NCI-H2107 (cell line): ENCODE measurements at regions not wholly inside any gene's neighbourhood (a gene's known extent, or its start where the extent isn't known, plus 50 kb on each side); places are given as distances from the start of the nearest gene placed in this dataset.
"Not testable (repeated sequence)": the region's sequence is repeated elsewhere in the genome, so short reads cannot be mapped to it uniquely, and the experiment has no call there.

Experiments
- DNase-seq: peaks from one replicate; lab custom pipeline; 2025; lab: John Stamatoyannopoulos, UW

DNA sequence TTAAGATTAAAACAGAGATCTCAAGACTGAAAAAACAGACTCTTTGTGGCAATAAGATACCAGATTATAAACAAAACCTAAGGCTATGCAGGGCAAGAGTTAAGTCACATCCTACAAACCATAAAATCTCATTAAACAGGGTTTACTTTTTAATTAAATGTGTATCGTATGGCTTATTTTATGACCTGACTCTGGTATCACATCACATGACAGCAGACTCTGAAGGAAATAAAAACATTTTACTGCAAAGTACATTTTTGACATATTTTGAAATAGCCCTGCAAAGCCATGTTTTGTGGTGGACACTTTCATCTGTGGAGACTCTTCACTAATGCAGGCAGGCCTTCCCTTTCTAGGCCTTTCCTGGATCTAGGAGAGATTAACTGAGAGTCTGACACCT, 327.6 kb upstream of the CLEC14A start:
- no peak for DNase-seq

DNA sequence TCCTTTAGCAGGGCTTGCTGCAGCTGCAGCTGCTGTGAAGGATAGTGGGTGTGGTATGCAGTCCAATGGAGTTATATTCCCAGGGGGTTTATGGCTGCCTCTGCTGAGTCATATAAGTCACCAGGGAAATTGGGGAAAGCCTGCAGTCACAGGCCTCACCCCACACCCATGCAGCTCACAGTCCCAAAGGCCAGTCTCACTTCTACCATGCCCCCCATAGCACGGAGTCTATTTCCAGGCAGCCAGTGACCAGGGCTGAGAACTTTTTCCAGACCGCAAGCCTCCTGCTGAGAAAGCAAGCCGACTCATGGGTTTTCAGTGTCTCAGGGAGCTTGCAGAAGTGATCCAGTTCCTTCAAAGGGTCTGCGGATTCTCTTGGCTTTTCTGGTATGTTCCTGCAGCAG, 322.4 kb upstream of the CLEC14A start:
- DNase-seq, result no peak

- no peak for DNase-seq
These were observed 311.8 kb upstream of the CLEC14A start for GRCh38 chr14:38567703-38568102.

GRCh38 chr14:38561657-38562056, 305.8 kb upstream of the CLEC14A start:
- DNase-seq, result no peak

GRCh38 chr14:38559711-38560110, 303.8 kb upstream of the CLEC14A start:
- no peak for DNase-seq

GRCh38 chr14:38557391-38557790, 301.5 kb upstream of the CLEC14A start:
- not testable (repeated sequence) for DNase-seq

DNA sequence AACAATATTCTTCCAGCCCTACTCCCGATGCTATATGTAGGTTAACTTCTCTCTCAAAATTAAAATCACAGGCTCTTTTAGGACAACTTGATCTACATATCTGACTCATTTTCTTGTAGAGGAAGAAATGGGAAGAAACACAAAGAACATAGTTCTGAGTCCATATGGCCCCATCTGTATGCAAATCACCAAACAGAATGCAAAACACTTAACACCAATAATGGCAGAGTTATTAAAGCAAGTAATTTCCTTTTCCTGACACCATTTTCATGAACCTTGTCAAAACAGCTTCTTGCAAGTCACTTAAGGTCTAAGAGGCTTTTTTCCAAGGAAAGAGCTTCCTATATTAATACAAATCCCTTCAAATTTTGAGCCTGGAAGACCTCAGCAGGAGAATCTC, 300.4 kb upstream of the CLEC14A start:
- DNase-seq, result no peak

DNA sequence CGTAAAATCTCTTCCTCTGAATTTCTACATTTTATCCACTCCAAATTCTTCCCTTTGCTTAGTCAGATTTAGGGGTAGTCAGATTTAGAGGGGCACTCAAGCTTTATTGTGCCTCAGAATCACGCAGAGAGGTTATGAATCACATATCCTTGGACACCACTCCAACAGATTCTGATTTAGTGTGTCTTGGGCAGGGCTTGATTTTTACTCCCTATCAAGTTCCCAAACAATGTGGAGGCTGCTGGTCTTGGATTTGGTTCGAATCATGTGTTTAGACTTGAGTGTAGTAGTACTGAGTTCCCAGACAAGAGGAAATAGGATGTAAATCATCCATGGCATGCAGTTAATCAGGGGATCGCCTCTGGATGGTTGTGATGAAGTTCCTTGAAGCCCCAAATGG, 298.1 kb upstream of the CLEC14A start:
- no peak for DNase-seq

DNA sequence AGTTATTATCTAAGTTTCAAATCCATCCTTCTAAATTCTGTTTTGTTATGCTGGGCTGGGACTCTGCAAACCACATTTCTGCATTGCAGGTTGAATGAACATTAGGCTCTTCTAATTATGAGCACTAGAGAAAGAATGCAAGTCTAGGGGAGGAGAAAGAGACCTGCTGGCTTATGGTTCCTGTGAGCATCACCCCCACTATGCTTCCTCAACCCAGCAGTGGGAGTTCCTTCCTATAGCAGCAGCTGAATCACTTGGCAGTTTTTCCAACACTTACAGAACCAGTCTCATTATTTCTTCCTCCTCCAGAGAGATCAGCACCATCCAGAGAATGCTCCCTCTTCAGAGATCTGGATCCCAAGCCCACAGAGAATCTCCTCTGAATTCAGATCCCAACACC, 297.7 kb upstream of the CLEC14A start:
- DNase-seq, result no peak

DNA sequence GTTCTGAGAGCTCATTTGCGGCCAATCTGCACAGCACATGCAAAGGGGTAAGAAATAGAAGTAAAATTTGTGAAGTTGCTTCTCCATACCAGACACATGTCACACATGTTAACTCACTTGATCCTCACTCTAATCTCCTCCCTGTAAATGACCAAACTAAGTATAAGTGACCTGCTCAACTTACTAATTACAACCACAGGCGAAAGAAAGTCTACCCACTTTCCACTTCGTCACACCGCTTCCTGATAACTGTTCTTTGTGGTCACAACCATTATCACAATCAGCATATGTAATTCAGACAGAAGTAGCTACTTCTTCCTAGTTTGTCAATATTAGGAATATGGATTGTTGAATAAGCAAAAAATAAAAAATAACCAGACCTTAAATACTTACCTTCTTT, 293.7 kb upstream of the CLEC14A start:
- DNase-seq, result no peak

- no peak for DNase-seq
These were observed 292.1 kb upstream of the CLEC14A start for GRCh38 chr14:38547961-38548490.

DNA sequence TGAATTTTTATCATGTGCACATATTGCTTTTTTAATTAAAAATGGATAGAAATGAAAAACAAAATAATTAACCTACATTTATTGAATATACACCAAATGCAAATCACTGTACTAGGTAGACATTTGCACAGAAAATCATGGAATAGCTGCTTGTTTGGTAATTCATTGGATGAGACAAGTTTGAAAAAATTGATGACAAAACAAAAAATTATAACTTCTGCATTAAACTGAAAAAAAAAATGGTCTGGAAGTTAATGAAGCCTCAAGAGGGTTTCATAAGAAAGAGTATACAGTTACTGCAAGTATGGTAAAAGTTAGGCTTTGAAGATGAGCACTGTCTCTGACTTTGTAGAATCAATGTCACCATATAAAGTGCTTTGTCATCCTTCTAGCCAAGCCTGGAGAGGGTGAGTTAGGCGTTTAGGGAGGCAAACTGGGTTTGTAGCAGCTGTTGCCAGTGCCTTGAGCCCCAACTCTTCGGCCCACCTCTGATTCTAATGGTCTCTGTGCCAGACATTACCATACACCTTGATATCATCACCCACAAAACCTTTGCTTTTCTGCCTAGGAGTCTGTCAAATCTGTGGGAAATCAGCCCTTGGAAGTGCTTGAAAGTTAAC, 291.1 kb upstream of the CLEC14A start:
- DNase-seq, result no peak

- DNase-seq, result no peak
These were observed 288.9 kb upstream of the CLEC14A start for GRCh38 chr14:38544776-38545175.

DNA sequence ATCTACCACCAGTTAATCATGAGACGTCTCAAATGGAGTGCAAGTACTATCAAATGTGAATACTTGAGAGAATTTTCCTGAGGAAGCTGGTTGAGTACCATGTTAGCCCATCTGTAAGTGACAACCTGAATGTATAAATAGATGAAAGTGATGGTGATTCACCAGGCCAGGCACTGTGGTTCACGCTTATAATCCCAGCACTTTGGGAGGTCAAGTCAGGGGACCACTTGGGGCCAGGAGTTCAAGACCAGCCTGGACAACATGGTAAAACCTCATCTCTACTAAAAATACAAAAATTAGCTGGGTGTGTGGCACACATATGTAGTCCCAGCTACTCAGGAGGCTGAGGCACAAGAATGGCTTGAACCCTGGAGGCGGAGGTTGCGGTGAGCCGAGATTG, 288.0 kb upstream of the CLEC14A start:
- DNase-seq, result not testable (repeated sequence)

- DNase-seq, result not testable (repeated sequence)
These were observed 282.2 kb upstream of the CLEC14A start for GRCh38 chr14:38538053-38538452.

- no peak for DNase-seq
These were observed 280.6 kb upstream of the CLEC14A start for GRCh38 chr14:38536376-38537038.

DNA sequence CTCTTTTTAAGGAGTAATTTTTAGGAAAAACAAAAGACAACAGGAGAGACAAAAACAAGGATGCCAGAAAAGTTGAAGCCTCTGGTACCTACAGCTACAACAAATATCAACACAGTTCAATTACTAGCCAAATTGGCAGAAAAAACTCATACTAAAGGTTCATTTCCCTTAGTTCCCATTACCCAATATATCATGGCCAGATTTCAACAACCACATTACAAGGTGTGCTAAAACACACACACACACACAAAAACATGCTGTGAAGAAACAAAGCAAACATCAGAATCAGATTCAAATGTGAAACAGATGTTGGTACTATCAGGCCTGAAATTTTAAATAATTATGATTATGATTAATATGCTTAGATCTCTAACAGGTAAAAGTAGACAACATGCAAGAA, 272.7 kb upstream of the CLEC14A start:
- DNase-seq, result no peak

DNA sequence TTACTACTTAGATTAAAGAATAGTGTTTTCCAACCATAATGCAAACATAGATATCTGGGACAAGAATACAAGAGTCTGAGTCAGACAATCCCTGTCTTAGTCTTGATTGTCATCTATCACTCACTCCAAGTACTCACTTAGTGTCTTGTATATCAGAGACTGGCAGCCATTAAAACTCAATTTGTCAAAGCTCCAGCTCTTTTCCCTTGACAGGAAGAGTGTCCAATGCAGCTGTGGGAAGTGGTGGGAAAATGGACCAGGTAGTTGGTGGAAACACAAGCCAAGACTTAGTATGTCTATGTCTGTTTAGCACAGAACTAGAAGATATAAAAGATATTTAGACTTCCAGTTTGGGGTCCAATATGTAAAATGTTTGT, 271.6 kb upstream of the CLEC14A start:
- DNase-seq, result no peak

DNA sequence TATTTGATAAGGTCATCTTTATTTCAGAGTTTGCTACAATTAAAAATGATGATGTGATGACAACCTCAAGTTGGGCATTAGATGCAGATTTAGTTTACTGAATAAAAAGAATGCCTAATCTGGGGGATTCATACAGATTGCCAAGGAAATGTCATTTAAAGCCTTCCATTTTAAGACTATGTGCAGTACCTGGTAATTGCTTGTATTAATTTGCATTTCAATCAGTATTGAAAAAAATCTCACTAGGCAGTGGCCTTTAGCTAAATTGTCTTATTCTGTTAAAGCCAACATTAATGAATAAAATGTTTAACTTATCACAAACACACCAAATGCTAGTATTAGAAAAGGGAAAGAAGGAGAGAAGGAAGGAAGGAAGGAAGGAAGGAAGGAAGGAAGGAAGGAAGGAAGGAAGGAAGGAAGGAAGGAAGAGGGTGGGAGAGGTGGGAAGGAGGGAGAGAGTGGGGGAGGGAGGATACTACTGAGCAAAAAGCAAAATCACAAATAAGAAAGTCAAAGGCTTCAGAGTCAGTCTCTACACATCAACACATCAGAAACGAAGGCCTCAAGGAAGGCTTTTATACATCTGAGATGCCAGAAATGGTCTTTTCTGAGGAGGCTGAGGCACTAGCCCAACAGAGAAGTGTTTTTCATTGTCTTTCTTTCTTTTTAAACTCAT, 271.1 kb upstream of the CLEC14A start:
- no peak for DNase-seq

GRCh38 chr14:38524636-38525509, 269.0 kb upstream of the CLEC14A start:
- no peak for DNase-seq

- DNase-seq, result no peak
These were observed 266.8 kb upstream of the CLEC14A start for GRCh38 chr14:38522724-38523123.

GRCh38 chr14:38521591-38521990, 265.7 kb upstream of the CLEC14A start:
- DNase-seq, result no peak
